ENCODE measurements at regions not wholly inside any gene's neighbourhood (a gene's known extent, or its start where the extent isn't known, plus 50 kb on each side); places are given as distances from the start of the nearest gene placed in this dataset.
"Not testable (repeated sequence)": the region's sequence is repeated elsewhere in the genome, so short reads cannot be mapped to it uniquely, and the experiment has no call there.

DNA sequence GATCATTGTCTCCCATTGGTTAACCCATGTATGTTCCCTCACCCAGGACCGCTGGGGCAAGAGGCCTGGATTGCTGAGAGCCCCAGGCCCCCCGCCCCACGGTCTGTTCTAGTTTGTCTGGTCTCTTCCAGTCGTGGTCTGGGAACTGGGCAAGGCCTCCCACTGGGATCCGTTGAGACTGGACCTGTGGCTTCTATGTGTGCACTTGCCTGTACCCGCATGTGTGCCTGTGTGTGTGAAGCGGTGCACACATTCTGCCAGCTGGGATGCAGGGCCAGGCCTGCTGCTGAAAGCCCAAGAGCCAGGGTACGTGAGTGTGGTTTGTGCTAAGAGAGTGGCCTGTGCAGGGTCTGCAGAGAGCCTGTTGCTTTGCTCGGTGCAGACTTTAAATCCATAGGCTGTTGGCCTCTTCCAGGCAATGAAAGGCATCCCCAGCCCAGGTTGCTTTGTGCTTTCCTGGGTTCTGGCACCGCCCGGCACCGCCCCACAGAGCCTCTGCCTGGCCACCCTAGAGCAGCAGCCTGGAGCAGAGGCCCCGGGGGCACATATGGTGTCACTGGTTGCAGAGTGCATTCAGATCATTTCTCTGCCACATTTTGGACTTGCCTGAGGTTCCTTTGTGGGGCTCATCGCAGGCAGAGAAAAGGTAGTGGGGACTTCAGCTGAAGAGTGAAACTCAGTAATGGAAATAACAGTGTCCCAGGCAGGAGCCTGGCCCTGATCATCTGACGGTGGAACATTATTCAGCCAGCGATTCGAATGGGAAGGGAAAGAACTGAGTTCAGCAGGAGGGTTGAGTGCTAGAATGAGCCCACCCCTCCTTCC, 215.5 kb downstream of the GLRX3 start:
- DNase-seq (ENCODE audit: low spot score), result no peak

DNA sequence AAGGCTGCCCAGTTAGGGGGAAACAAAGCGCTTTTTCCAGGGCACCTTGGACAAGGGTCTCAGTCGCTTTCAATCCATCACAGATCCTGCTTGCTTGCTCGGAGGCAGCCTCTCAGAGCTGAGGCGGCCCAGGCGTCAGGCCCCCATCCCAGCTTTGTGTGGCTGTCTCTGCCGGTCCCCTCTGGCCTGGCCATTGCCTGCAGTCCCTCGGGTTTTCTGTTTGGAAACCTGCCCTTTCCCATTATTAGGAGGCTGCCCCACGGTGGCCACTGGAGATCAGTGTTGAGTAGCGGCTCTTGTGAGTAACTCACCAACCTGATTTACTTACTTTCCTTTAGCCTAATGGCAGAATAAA, 216.1 kb downstream of the GLRX3 start:
- no peak for DNase-seq (ENCODE audit: low spot score)

DNA sequence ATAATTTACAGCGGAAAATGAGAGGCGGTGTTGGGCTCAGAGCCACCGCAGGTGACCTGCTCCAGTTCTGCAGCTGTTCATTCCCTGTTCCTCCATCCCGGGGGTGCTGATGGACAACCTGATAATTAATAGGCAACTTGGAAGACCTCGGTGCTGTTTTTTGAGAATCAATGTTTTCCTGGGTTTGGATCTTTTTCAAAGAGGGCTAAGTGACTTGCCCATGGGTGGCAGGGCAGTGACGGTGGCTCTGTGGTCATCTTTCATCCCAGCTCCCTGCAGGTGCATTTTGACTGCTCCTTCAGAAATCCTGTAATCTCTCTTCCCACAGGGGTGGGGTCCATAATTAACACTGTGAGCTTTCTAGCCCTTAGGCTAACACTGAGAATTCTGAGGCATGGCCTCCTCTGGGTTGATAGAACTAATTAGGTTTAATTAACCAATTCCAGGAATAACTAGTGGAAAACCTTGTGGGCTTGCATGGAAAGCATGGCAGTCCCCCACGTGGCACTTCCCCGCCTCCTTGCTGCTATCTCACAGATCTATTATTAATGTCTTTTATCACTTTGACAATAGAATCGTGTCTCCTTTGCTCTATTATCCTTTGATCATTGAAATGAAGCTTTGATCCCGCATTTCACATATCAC, 217.9 kb downstream of the GLRX3 start:
- no peak for DNase-seq (ENCODE audit: low spot score)

DNA sequence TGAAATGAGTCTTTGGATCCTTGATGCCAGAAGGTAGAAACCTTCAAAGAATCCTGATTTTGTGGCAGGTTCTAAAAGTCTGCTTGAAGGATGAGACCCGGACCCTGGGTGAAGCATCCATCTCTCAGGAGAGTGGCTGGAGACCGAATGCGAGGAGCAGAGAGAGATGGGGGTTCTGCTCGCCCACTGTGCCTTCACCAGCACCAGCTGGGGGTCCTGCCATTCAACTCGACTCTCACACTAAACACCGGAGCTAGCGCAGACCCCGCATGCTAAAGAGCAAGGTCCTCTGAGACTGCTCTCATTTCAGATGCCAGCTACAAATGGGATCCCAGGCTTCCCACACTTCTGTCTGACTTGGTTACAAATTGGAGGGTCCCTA, 218.4 kb downstream of the GLRX3 start:
- DNase-seq (ENCODE audit: low spot score), result no peak

DNA sequence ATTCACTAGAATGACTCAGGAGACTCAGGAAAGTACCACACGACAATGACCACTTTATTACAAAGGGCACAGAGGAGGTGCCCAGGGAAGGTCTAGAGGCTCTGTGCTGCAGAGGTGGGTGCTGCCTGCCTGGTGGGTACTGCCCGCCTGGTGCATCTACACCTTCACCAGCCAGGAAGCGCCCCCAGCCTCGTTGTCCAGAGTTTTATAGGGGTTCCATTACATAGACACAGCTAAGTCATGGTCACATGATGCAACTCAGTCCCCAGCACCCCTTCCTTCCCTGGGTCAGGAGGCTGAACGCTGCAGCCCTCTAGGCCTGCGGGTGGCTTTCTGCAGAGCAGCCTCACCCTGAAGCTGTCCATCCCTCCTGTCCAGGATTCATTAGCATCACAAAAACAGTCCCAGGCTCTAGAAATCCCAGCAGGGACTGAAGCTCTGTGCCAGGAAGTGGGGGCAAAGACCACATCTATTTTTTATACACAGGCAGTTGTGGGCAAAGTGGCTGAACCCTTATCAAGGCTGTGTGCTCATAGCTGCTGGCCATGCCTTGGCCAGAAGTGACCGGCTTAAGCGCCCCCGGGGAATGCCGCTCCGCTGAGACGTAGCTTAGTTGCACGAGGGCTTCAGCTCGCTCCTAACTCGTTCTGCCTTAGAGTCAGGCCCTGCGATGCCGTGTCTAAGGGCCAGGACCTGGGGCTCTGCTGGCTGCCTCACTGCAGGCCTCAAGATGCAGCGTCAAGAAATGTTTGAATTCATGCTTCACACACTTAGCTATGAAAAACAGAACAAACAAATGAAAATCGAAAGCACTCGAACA, 219.0 kb downstream of the GLRX3 start:
- DNase-seq (ENCODE audit: low spot score), result no peak

DNA sequence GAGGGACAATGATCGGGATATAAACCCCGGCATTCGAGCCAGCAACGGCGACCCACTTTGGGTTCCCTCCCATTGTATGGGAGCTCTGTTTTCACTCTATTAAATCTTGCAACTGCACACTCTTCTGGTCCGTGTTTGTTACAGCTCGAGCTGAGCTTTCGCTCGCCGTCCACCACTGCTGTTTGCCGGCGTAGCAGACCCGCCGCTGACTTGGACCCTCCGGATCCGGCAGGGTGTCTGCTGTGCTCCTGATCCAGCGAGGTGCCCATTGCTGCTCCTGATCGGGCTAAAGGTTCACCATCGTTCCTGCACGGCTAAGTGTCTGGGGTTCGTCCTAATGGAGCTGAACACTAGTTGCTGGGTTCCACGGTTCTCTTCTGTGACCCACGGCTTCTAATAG, 220.2 kb downstream of the GLRX3 start:
- not testable (repeated sequence) for DNase-seq (ENCODE audit: low spot score)

DNA sequence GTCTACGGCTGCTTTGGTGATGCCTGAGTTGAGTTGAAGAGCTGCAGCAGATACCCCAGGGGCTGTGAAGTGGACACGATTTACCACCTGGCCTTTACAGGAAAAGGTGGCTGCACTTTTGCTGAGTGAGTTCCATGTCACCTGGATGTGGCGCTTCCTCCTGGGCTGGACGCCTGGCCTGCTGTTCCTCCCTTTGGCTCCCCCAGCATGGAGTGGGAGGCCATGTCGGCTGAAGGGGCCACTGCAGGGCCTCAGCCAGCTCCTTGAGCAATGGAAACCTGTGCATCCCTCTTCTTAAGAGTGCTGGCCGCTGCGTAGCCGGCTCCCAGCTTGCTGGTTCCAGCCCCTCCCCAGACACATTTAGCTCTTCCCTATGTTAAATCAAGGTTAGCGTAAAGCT, 221.0 kb downstream of the GLRX3 start:
- no peak for DNase-seq (ENCODE audit: low spot score)

DNA sequence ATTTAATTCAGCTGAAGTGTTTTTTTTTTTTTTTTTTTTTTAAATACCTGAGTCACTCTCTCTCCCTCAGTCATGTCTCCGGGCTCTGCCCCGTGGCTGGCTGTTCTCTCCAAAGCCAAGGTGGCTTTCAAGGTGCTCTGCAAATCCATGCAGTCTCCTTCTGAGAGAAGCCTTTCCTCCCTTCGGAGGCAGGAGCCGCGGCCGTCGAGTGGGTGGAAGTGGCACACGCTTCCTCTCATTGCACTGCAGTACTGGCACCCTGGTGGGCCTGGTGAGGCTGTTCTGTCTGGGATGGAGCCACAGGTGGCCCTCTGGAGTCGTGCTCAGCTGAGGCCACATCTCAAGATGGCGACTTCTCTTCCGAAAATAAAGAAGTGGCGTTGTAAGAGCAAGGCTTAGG, 221.8 kb downstream of the GLRX3 start:
- DNase-seq (ENCODE audit: low spot score), result no peak

DNA sequence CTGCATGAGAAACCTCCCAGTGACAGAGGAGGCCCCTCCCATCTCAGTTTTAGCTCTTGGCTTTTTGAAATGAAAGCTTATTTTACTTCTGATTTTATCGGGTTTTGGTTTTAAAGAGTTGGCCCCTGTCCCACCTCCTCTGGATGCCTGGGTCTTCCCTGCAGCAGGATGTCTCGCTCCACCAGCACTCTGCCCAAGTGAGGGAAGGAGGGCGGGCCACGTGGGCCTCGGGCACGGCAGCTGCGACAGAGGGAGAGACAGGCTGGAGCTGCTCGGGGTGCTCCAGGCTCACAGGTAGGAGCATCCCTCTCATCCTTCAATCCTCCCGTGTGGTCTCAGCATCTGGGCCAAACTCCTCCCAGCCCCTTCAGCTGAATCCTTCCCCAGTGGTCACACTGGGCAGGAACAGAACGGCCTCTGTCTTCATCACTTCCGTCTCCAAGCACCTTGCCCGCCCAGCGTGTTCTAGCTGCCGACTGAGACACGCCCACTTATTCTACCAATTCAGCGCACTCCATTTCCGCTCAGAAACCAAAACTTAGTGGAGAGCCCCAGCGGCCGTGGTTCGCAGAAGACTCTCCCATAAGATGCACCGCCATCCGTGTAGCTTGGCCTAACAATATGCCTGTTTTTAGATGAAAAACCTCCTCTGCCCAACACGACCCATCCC, 222.9 kb downstream of the GLRX3 start:
- DNase-seq (ENCODE audit: low spot score), result no peak

DNA sequence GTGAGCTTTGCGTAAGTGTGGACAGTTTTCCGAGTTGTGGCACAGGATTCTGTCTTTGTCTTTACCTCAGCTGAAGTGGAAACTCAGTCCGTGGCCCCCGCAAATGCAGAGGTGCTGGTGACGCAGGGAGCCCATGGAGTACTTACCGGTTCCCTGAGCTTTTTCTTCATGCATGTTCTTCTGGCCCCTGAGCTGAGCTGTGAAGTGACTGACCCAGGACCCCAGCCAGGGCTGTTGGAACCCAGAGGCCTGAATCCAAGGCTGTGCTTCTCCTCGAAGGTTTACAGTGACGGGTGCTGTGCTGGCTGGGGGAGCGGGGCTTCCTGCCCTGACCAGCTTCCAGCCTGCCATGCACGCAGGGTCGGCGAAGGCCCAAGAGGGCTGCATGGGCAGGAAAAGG, 223.5 kb downstream of the GLRX3 start:
- DNase-seq (ENCODE audit: low spot score), result no peak

DNA sequence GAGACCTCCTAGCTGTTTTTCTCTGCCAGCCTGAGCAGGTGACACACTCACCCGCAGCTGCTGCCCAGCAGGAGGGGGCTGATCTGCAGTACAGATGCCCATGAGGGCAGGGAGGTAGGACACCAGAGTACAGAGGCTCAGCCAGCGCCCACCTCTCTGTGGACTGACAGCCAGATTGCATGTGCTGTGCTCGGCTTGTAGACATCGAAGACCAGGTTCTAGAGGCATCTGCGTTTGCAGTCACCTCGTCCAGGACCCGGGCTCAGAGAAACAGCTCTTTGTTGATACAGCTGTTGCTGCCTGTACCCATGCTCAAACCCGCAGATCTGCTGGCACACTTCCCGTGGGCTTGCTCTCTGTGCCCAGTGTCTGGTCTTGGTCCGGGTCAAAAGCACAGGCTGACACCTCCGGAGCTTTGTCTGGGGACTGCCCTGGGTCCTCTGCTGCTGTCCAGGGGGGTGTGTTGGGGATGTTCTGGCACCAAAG, 224.7 kb downstream of the GLRX3 start:
- DNase-seq (ENCODE audit: low spot score), result no peak

DNA sequence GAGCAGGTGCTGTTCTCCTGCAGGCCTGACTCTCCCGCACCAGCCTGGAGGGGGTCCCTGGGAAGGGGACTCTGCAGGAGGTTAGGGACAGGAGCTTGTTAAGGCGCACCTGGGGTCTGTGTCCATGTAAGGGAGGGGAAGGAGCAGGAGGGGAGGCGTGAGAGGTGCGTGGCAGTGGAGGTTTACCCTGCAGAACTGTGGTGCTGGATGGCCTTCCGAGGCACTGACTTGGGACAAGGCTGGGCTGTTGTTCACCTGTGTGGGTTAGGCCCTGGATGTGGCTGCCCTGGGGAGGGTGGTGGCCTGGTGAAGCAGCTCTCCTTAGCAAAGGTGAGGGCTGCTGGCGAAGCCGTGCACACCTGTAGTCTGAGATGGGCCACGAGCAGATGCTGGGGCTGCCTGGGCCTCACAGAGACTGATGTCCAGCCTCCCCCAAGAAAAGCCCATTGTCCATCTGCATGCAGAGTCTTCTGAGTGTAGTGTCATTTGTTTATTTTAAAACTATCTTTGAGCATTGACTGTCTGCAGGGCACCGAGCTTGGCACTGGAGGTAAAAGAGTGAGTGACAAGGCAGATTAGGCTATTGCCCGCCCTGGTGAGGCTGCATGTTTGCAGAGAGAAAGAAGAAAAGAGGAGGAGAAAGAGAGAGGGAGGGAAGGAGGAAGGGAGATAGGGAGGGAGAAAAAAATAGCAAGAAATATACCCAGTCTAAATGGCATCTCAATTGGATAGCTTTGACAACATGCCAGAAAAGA, 225.3 kb downstream of the GLRX3 start:
- DNase-seq (ENCODE audit: low spot score), result no peak

DNA sequence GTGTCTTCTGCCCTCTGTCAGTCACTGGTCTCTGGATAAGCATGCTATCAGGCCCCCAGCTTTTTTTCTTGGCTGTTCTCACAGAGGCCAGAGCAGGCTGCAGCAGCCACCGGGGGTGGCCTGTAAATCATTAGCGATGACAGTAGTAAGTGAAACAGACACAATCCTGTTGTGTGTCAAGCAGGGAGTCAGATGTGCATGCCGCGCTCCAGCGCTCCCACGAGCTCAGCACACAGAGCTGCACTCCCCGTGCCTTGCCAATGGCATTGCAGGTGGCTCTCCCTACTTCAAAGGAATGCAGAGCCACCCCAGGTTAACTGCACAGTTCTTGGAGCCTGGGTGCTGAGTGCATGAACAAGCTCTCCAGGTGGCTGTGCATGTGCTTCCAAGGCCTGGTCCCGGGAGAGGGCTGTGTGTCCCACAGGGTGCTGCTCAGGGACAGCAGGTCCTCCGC, 226.1 kb downstream of the GLRX3 start:
- no peak for DNase-seq (ENCODE audit: low spot score)

DNA sequence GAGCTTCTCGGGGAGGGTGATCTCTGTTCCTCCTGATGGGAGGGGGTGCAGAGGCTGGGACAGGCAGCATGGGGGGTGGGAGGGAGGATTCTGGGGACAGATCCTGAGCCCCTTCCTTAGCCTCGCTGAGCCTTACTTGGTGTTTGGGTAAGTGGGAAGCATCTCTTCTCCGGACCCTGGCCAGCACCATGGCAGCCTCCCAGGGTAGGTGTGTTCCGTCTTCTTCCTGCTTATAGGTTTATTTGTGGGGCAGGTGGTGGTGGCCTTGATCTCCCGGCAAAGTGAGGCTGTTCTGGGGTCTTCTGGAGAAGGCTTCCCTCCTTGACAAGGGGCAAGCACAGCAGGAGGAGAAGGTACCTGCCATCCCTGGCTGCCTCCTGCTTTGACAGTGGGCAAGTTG, 226.9 kb downstream of the GLRX3 start:
- DNase-seq (ENCODE audit: low spot score), result no peak

DNA sequence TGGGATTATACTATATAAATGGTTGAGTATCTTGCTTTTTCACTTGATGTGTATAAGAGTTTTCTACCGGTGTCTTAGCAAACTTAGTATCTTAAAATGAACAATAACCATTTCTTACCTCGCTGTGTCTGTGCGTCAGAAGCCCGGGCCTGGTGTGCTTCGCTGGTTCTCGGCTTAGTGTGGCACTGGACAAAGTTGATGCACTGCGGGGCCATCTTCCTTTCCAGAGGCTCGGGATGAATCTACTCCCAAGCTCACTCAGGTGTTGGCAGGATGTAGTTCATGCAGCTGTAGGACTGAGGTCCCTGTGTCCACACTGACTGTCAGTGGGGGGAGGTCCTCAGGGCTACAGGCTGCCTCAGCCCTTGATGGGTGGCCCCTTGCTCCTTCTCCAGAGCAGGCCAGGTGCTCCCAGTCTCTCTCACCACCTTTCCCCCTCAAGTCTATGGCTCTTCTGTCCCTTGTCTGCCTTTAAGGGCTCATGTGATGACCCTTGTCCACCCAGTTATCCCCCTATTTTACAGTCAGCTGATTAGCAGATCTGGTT, 227.8 kb downstream of the GLRX3 start:
- DNase-seq (ENCODE audit: low spot score), result no peak

DNA sequence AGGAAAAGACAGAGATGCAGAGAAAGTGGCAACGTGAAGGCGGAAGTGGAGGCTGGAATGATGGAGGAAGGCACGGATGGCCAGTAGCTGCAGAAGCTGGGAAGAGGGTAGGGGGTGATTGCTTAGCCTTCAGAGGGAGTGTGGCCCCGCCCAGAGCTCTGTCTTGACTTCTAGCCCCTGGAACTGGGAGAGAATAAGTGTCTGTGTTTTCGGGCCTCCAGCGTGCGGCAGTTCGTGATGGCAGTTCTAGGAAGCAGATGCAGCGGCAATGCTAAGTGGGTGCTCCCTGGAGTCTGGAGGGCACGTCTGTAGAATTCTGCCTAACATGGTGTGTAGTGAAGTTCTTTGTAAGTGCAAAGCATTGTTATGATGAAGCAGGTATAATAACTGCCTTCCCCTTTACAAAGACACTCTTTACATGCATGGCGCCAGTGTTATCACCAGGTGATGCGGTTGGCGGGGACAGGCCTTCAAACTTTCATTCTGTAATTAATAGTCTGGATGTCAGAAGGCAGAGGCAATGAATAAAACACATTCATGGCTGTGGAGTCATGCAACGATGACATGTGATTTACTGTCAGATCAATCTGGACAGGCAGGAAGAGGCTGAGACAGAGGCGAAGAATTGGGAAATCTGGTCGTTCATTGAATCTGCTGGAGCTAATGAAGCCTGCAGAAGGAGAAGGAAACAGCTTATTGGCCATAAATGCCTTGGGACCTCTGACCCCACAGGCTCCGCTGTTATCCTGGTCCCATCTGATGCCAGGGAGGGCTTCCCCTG, 228.6 kb downstream of the GLRX3 start:
- no peak for DNase-seq (ENCODE audit: low spot score)

DNA sequence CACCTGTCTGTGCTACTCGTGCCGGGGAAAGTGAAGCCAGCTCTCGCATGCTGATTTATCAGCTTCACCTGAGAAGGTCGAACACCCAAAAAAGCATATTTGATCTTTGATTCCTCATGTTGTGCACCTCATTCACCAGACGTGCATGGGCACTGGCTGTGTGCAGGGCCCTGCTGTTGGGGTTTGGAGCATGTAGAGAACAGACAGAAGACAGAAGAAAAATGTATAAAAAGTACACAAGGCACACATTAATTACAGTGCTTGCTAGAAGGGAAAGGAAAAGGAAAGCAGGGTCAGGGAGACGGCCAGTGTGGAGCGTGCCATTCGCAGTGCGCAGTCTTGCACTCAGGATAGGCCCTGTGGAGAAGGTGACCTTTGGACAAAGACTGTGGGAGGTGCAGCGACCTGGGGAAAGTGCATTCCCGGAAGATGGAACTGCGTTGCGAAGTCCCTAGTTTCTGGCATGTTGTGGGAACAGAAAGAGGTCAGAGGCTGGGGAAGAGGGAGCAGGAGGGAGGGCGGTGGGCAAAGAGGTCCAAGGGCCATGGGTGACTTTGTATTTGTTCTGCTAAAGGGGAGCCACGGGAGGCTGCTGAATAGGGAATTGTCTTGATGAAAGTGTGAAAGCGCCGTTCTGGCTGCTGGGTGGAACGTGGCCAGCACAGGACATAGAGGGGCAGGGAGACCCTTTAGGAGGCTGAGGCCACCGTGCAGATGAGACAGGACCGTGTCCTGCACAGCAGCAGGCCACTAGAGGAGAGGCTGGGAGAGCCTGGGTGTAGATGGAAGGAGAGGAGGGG, 232.8 kb downstream of the GLRX3 start:
- no peak for DNase-seq (ENCODE audit: low spot score)

DNA sequence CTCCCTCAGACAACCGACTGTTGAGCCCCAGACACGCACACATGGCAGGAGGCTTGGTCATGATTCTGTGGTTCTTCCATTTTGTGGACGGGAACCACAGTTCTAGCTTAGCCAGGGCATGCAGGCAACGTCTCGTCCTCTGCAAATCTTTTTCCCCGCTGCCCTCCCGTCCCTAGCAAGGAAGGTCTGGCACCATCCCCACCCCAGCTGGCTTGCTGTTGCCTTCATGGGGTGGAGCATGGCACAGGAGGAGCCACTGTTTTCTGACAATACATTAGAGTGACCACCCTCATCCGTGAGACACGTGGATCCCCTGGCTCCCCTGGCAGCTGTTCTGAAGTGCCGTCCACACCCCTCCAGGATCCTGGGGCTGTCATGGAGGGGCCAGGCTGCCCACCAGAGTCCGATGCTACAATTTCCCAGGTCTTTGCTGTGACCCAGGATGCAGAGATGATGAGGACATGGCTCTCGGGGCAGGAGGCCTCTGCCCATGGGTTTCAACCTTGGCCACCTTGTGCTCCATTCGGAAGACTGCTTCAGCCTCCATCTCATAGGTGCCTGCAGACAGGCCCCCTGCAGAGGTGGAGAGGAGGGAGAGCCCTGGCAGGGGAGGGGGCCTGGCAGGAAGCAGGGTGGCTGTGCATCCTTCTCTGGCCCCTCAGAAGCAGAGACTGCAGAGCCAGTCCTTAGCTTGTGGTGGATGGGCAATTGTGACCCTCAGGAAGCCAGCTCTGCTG, 233.6 kb downstream of the GLRX3 start:
- no peak for DNase-seq (ENCODE audit: low spot score)

DNA sequence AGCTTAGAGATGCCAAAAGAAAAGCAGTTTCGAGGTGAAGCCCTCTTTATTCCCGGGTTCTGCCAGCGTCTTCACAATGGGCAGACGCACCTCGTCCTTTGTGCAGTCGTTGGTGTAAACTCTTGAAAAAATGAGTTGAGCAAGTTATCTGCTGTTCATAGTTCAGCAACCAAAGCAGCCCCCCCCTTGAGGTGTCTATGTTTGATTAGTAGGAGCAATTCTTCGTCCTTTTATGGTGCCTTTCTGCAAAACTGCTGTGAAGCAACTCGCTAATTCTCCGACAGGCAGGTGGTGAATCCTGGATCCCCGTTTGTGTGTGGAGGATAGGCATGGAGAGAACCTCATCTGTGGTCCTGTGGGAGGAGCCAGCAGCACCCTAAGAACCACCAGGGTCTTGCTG, 234.5 kb downstream of the GLRX3 start:
- no peak for DNase-seq (ENCODE audit: low spot score)
